Spleen (tissue), 7 donors: ENCODE measurements at regions not wholly inside any gene's neighbourhood (a gene's known extent, or its start where the extent isn't known, plus 50 kb on each side); places are given as distances from the start of the nearest gene placed in this dataset.
"Not testable (repeated sequence)": the region's sequence is repeated elsewhere in the genome, so short reads cannot be mapped to it uniquely, and the experiment has no call there.

Experiments used
- POLR2AphosphoS5 ChIP-seq, 3 donors: sonication (generic); formaldehyde crosslinking; IDR thresholded peaks; one replicate each; pipeline ENCODE4 v1.5.1; 2017; ENCODE audit warnings: antibody characterized with exemption in 3 of 3
- TF ChIP-seq, protein P1 (sequence below), 11 experiments: fragments of 200-600 bp in 7 of 11; fragments of 450-650 bp in 4 of 11; sonication (generic) in 4 of 11; IDR thresholded peaks in 8 of 11; conservative IDR thresholded peaks in 3 of 11; 1 replicate in 7 of 11; 2 replicates in 4 of 11; pipeline versions ENCODE4 v1.4.0 to v1.8.0; 2016 to 2021; ENCODE audit warnings: antibody characterized with exemption in 11 of 11, inconsistent platforms in 4 of 11, mild to moderate bottlenecking in 1 of 11
- donor health status: DM: no; HTN: no; CAD: no; lungs with moderate emphysema.
- donor health status: DM: no; HTN: no; CAD: no.
- donor health status: DM: no; HTN: no; CAD: no.

DNA sequence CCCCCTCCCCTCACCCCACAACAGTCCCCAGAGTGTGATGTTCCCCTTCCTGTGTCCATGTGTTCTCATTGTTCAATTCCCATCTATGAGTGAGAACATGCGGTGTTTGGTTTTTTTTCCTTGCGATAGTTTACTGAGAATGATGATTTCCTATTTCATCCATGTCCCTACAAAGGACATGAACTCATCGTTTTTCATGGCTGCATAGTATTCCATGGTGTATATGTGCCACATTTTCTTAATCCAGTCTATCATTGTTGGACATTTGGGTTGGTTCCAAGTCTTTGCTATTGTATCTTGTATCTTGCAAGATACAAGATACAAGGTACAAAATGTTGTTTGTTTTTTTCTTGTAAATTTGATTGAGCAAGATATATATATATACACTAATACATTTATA, 263.9 kb downstream of the GATA3 start:
- TF ChIP-seq, protein P1, sequence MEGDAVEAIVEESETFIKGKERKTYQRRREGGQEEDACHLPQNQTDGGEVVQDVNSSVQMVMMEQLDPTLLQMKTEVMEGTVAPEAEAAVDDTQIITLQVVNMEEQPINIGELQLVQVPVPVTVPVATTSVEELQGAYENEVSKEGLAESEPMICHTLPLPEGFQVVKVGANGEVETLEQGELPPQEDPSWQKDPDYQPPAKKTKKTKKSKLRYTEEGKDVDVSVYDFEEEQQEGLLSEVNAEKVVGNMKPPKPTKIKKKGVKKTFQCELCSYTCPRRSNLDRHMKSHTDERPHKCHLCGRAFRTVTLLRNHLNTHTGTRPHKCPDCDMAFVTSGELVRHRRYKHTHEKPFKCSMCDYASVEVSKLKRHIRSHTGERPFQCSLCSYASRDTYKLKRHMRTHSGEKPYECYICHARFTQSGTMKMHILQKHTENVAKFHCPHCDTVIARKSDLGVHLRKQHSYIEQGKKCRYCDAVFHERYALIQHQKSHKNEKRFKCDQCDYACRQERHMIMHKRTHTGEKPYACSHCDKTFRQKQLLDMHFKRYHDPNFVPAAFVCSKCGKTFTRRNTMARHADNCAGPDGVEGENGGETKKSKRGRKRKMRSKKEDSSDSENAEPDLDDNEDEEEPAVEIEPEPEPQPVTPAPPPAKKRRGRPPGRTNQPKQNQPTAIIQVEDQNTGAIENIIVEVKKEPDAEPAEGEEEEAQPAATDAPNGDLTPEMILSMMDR (IDR thresholded peaks at IDR 0.05 in 8 of 11, conservative IDR thresholded peaks at IDR 0.05 in 3 of 11) = not testable (repeated sequence)
- TF ChIP-seq POLR2AphosphoS5 (IDR thresholded peaks at IDR 0.05) = not testable (repeated sequence)
